H1 (cell line): ENCODE measurements at regions not wholly inside any gene's neighbourhood (a gene's known extent, or its start where the extent isn't known, plus 50 kb on each side); places are given as distances from the start of the nearest gene placed in this dataset.

Source experiments
- BCL11A ChIP-seq, 2 experiments: IDR thresholded peaks; one replicate each; pipeline ENCODE4 v1.6.1; 2011; ENCODE audit warnings: low read depth in 2 of 2, low read length in 2 of 2, mild to moderate bottlenecking in 2 of 2
- CBX8 ChIP-seq: fragments of 300-800, 300-1000 bp; sonication (generic); IDR thresholded peaks from 2 replicates; pipeline ENCODE4 v1.7.1; 2016; ENCODE audit warnings: low read depth, low read length, borderline replicate concordance
- CHD7 ChIP-seq: fragments of 300-600 bp; sonication (generic); IDR thresholded peaks from 2 replicates; pipeline ENCODE4 v1.7.1; 2012; ENCODE audit warnings: low read length, moderate library complexity, mild to moderate bottlenecking, inconsistent platforms; ENCODE audit not compliant: insufficient replicate concordance
- CREB1 ChIP-seq: IDR thresholded peaks from 2 replicates; pipeline ENCODE4 v1.6.1; 2012; ENCODE audit warnings: inconsistent platforms
- GABPA ChIP-seq: IDR thresholded peaks from 2 replicates; pipeline ENCODE4 v1.6.1; 2011; ENCODE audit warnings: mild to moderate bottlenecking, low read length, moderate library complexity, borderline replicate concordance; ENCODE audit not compliant: insufficient read depth
- KDM4A ChIP-seq: IDR thresholded peaks from one replicate; pipeline ENCODE4 v1.7.1; 2012; ENCODE audit warnings: low read depth, mild to moderate bottlenecking, moderate library complexity, low read length, inconsistent platforms; ENCODE audit not compliant: severe bottlenecking
- MAX ChIP-seq: IDR thresholded peaks from 2 replicates; pipeline ENCODE4 v1.6.1; 2012; ENCODE audit warnings: inconsistent platforms
- SP1 ChIP-seq: IDR thresholded peaks from 2 replicates; pipeline ENCODE4 v1.6.1; 2011; ENCODE audit warnings: low read depth, low read length
- TAF1 ChIP-seq: IDR thresholded peaks from 2 replicates; pipeline ENCODE4 v1.6.1; 2011; ENCODE audit warnings: mild to moderate bottlenecking, low read depth, low read length
- TBP ChIP-seq: IDR thresholded peaks from 2 replicates; pipeline ENCODE4 v1.6.1; 2011; ENCODE audit warnings: low read depth, low read length, improper control_type of control experiment
- YY1 ChIP-seq: IDR thresholded peaks from 2 replicates; pipeline ENCODE4 v1.6.1; 2011; ENCODE audit warnings: low read depth, mild to moderate bottlenecking, low read length

GRCh38 chr6:139628270-139628669 lies 253.8 kb upstream of the CITED2 start (continued):
- TF ChIP-seq CHD7 (no peak), MAX (no peak), SP1 (no peak), TAF1 (no peak), GABPA (no peak), CBX8 (no peak), CREB1 (no peak), KDM4A (no peak), BCL11A (IDR thresholded peaks at IDR 0.05; ENCODE audit: low read depth in 2 of 2, low read length in 2 of 2) (no peak), TBP (no peak), YY1 (no peak)
